Stomach smooth muscle (tissue), 2 donors: ENCODE measurements at regions not wholly inside any gene's neighbourhood (a gene's known extent, or its start where the extent isn't known, plus 50 kb on each side); places are given as distances from the start of the nearest gene placed in this dataset.
"Not testable (repeated sequence)": the region's sequence is repeated elsewhere in the genome, so short reads cannot be mapped to it uniquely, and the experiment has no call there.

Source experiments
- H3K27ac ChIP-seq: one replicate; pipeline ENCODE4 v1.7.0; 2013; ENCODE audit warnings: mild to moderate bottlenecking, low read length, inconsistent platforms
- H3K27me3 ChIP-seq, 2 donors: one replicate each; pipeline ENCODE4 v1.7.0; 2013; ENCODE audit warnings: low read length in 2 of 2; ENCODE audit not compliant: insufficient read depth in 2 of 2, control insufficient read depth in 1 of 2
- H3K36me3 ChIP-seq, 2 donors: one replicate each; pipeline ENCODE4 v1.7.0; 2013; ENCODE audit warnings: low read length in 2 of 2; ENCODE audit not compliant: control insufficient read depth in 2 of 2, insufficient read depth in 2 of 2
- H3K4me1 ChIP-seq: one replicate; pipeline ENCODE4 v1.7.0; 2013; ENCODE audit warnings: low read length; ENCODE audit not compliant: control insufficient read depth, insufficient read depth
- H3K4me3 ChIP-seq, 2 donors: one replicate each; pipeline ENCODE4 v1.7.0; 2013; ENCODE audit warnings: low read length in 2 of 2
- H3K9ac ChIP-seq, 2 donors: one replicate each; pipeline ENCODE4 v1.7.0; 2013; ENCODE audit warnings: low read length in 2 of 2, mild to moderate bottlenecking in 1 of 2
- H3K9me3 ChIP-seq, 2 donors: one replicate each; pipeline ENCODE4 v1.7.0; 2013; ENCODE audit warnings: low read length in 2 of 2; ENCODE audit not compliant: control insufficient read depth in 2 of 2
- donor health status: healthy.
- donor health status: Pancreatic carcinoma.

- Histone ChIP-seq H3K9me3 (peaks cover 0 to 2% of the 10 kb centered on the region in 2 donors), H3K4me3 (no peak overlapping the region), H3K4me1 (peaks cover 3% of the 10 kb centered on the region), H3K27me3 (no peaks in the 10 kb centered on the region), H3K9ac (no peak overlapping the region), H3K36me3 (no peaks in the 10 kb centered on the region), H3K27ac (no peak overlapping the region)
These were observed 79.6 kb upstream of the RBPJ start for GRCh38 chr4:26241179-26241578.

- Histone ChIP-seq H3K36me3 (no peaks in the 10 kb centered on the region), H3K27me3 (no peaks in the 10 kb centered on the region), H3K4me1 (peaks cover 3% of the 10 kb centered on the region), H3K4me3 (no peak overlapping the region), H3K9me3 (no peaks in the 10 kb centered on the region), H3K9ac (no peak overlapping the region), H3K27ac (no peak overlapping the region)
These were observed 78.4 kb upstream of the RBPJ start for GRCh38 chr4:26242451-26242850.

GRCh38 chr4:26244138-26244537 is 76.7 kb upstream of the RBPJ start:
- H3K9me3 ChIP-seq, H3K4me1 ChIP-seq, H3K4me3 ChIP-seq: not testable (repeated sequence)

GRCh38 chr4:26248647-26249046 is 72.2 kb upstream of the RBPJ start:
- H3K4me3 ChIP-seq: no peak overlapping the region
- no peak overlapping the region for H3K27ac ChIP-seq
- H3K9me3 ChIP-seq: no peaks in the 10 kb centered on the region
- no peaks in the 10 kb centered on the region for H3K4me1 ChIP-seq
- H3K36me3 ChIP-seq: no peaks in the 10 kb centered on the region
- no peaks in the 10 kb centered on the region for H3K27me3 ChIP-seq
- H3K9ac ChIP-seq: no peak overlapping the region

More at GRCh38 chr4:26244138-26244537, 76.7 kb upstream of the RBPJ start:
- H3K27me3 ChIP-seq, H3K9ac ChIP-seq, H3K27ac ChIP-seq, H3K36me3 ChIP-seq: not testable (repeated sequence)

- no peaks in the 10 kb centered on the region for H3K27me3 ChIP-seq
- H3K4me1 ChIP-seq: no peaks in the 10 kb centered on the region
- no peaks in the 10 kb centered on the region for H3K9me3 ChIP-seq
- H3K4me3 ChIP-seq: no peak overlapping the region
- no peak overlapping the region for H3K27ac ChIP-seq
- no peak overlapping the region for H3K9ac ChIP-seq
- no peaks in the 10 kb centered on the region for H3K36me3 ChIP-seq
These were observed 68.3 kb upstream of the RBPJ start for GRCh38 chr4:26252349-26253025.

GRCh38 chr4:26253968-26254367 is 66.8 kb upstream of the RBPJ start:
- Histone ChIP-seq H3K27me3 (no peaks in the 10 kb centered on the region), H3K9me3 (peaks cover 0 to under 1% of the 10 kb centered on the region in 2 donors), H3K27ac (no peak overlapping the region), H3K4me3 (no peak overlapping the region), H3K4me1 (no peaks in the 10 kb centered on the region), H3K36me3 (no peaks in the 10 kb centered on the region), H3K9ac (no peak overlapping the region)

- no peak overlapping the region for H3K9ac ChIP-seq
- peaks cover 0 to 4% of the 10 kb centered on the region in 2 donors for H3K9me3 ChIP-seq
- H3K4me1 ChIP-seq: no peaks in the 10 kb centered on the region
- no peaks in the 10 kb centered on the region for H3K36me3 ChIP-seq
- no peak overlapping the region for H3K27ac ChIP-seq
- no peak overlapping the region for H3K4me3 ChIP-seq
- no peaks in the 10 kb centered on the region for H3K27me3 ChIP-seq
These were observed 64.8 kb upstream of the RBPJ start for GRCh38 chr4:26255989-26256388.

GRCh38 chr4:26257444-26257843 is 63.4 kb upstream of the RBPJ start:
- H3K9ac ChIP-seq, H3K27me3 ChIP-seq, H3K4me1 ChIP-seq, H3K27ac ChIP-seq, H3K9me3 ChIP-seq, H3K36me3 ChIP-seq, H3K4me3 ChIP-seq: not testable (repeated sequence)

- no peaks in the 10 kb centered on the region for H3K4me1 ChIP-seq
- peaks cover 0 to 4% of the 10 kb centered on the region in 2 donors for H3K9me3 ChIP-seq
- H3K27me3 ChIP-seq: no peaks in the 10 kb centered on the region
- H3K4me3 ChIP-seq: no peak overlapping the region
- H3K27ac ChIP-seq: no peak overlapping the region
- no peaks in the 10 kb centered on the region for H3K36me3 ChIP-seq
- H3K9ac ChIP-seq: no peak overlapping the region
These were observed 63.0 kb upstream of the RBPJ start for GRCh38 chr4:26257850-26258249.

- Histone ChIP-seq H3K36me3 (no peaks in the 10 kb centered on the region), H3K9me3 (peaks cover 0 to 4% of the 10 kb centered on the region in 2 donors), H3K9ac (no peak overlapping the region), H3K4me1 (no peaks in the 10 kb centered on the region), H3K4me3 (no peak overlapping the region), H3K27me3 (no peaks in the 10 kb centered on the region), H3K27ac (no peak overlapping the region)
These were observed 60.2 kb upstream of the RBPJ start for GRCh38 chr4:26260571-26260970.

- no peaks in the 10 kb centered on the region for H3K27me3 ChIP-seq
- no peak overlapping the region for H3K4me3 ChIP-seq
- no peaks in the 10 kb centered on the region for H3K4me1 ChIP-seq
- peaks cover 0 to 4% of the 10 kb centered on the region in 2 donors for H3K9me3 ChIP-seq
- H3K9ac ChIP-seq: no peak overlapping the region
- H3K27ac ChIP-seq: no peak overlapping the region
- no peaks in the 10 kb centered on the region for H3K36me3 ChIP-seq
These were observed 59.4 kb upstream of the RBPJ start for GRCh38 chr4:26261405-26261804.
